RWPE2 (cell line): ENCODE measurements at regions not wholly inside any gene's neighbourhood (a gene's known extent, or its start where the extent isn't known, plus 50 kb on each side); places are given as distances from the start of the nearest gene placed in this dataset.

Source experiments
- ATAC-seq: fragments of 200-7000 bp; cut with Tn5 transposase; 3 replicates; pipeline ENCODE4 v1.9.1; 2021; ENCODE audit warnings: low read depth
- DNase-seq: peaks from one replicate; pipeline ENCODE4 v3.0.0-alpha.2; 2020; ENCODE audit warnings: low spot score
- H3K27ac ChIP-seq: fragments of 450-650 bp; 2 replicates; pipeline ENCODE4 v1.5.1; 2017; ENCODE audit warnings: mild to moderate bottlenecking; ENCODE audit not compliant: poor library complexity, severe bottlenecking
- H3K27me3 ChIP-seq: fragments of 250-450 bp; sonication (Bioruptor Pico); 2 replicates; pipeline ENCODE4 v1.5.1; 2021; ENCODE audit warnings: mild to moderate bottlenecking, moderate library complexity; ENCODE audit not compliant: insufficient read depth, poor library complexity, severe bottlenecking
- H3K36me3 ChIP-seq: fragments of 250-450 bp; sonication (Bioruptor Pico); 2 replicates; pipeline ENCODE4 v1.5.1; 2020; ENCODE audit warnings: low read depth, mild to moderate bottlenecking, moderate library complexity
- H3K4me1 ChIP-seq: fragments of 250-450 bp; sonication (Bioruptor Pico); 2 replicates; pipeline ENCODE4 v1.5.1; 2021; ENCODE audit warnings: mild to moderate bottlenecking, moderate library complexity; ENCODE audit not compliant: insufficient read depth, poor library complexity, severe bottlenecking
- H3K4me3 ChIP-seq: fragments of 250-450 bp; sonication (Bioruptor Pico); 2 replicates; pipeline ENCODE4 v1.5.1; 2021; ENCODE audit warnings: mild to moderate bottlenecking, moderate library complexity; ENCODE audit not compliant: severe bottlenecking
- H3K9me3 ChIP-seq: fragments of 250-450 bp; sonication (Bioruptor Pico); 2 replicates; pipeline ENCODE4 v1.5.1; 2021; ENCODE audit warnings: mild to moderate bottlenecking, moderate library complexity; ENCODE audit not compliant: severe bottlenecking
- TF ChIP-seq, protein P1 (sequence below): fragments of 450-650 bp; IDR thresholded peaks from one replicate; pipeline ENCODE4 v1.5.1; 2017; ENCODE audit warnings: mild to moderate bottlenecking, moderate library complexity; ENCODE audit not compliant: poor library complexity, severe bottlenecking

DNA sequence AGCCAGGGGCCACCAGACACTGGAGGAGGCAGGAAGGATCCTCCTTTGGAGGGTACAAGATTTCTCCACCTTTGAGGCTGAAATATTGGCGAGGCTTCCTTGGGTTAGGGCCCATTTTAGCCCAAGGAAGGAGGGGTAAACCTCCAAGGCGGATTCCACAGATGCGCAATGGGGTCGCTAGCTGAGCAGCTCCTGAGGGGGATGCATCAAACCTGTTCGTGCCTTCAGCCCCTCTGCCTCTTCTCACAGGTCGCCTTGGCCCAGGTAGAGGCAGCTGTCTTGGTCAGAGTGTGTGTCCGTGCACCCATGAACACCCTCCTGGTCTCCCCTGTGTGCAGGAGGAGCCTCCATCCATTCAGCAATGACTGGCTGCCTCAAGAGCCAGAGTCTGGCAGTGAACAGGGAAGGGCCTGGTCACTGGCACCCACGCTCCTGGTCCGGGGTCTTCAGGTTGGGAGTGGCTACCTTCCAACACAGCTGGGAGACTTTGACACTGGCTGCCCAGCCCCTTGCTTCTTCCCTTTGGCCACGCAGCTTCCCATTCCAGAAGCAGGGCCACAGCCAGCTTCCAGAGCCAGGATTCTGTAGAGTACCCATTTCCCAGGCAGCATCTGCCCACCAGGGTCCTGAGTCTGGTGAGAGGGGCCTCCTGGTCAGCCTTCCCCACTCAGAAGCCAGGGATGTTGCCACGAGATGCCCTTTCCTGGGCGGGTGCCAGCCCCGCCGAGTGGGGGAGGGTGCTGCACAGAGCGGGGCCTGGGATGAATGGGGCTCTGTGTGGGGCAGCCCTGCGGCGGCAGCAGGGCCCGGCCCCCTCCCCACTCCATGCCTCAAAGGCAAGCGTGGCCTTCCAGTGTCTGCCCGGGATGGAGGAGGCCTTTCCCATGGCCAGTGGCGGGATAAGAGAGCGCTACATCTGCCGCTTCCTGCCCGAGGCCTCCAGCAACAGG lies 95.8 kb upstream of the GPC1 start:
- Histone ChIP-seq H3K4me3 (no peak overlapping the region), H3K9me3 (no peaks in the 10 kb centered on the region), H3K4me1 (no peaks in the 10 kb centered on the region), H3K27me3 (no peaks in the 10 kb centered on the region), H3K27ac (no peak overlapping the region), H3K36me3 (no peaks in the 10 kb centered on the region)
- TF ChIP-seq, protein P1, sequence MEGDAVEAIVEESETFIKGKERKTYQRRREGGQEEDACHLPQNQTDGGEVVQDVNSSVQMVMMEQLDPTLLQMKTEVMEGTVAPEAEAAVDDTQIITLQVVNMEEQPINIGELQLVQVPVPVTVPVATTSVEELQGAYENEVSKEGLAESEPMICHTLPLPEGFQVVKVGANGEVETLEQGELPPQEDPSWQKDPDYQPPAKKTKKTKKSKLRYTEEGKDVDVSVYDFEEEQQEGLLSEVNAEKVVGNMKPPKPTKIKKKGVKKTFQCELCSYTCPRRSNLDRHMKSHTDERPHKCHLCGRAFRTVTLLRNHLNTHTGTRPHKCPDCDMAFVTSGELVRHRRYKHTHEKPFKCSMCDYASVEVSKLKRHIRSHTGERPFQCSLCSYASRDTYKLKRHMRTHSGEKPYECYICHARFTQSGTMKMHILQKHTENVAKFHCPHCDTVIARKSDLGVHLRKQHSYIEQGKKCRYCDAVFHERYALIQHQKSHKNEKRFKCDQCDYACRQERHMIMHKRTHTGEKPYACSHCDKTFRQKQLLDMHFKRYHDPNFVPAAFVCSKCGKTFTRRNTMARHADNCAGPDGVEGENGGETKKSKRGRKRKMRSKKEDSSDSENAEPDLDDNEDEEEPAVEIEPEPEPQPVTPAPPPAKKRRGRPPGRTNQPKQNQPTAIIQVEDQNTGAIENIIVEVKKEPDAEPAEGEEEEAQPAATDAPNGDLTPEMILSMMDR, result no peak
- ATAC-seq (no peak), DNase-seq (no peak)

DNA sequence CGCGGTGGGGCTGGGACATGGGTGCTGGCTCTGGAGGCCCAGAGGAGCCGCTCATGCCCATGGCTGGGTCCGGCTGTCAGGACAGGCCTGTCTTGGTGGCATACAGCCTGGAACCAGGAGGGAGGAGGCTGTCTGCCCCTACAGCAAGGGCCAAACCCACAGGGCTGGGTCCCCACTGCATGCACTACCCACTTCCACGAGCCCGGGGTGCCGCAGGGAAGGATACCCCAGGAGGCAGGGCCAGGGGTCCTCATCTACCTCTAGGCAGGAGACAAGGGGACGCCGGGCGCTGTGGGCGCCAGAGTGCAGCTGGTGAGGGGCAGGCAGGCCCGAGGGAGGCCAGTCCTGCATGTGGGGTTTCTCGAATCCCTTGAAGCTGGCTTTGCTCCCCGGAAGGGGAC lies 95.1 kb upstream of the GPC1 start:
- H3K9me3 ChIP-seq, result no peaks in the 10 kb centered on the region
- no peaks in the 10 kb centered on the region for H3K4me1 ChIP-seq
- no peak overlapping the region for H3K4me3 ChIP-seq
- no peaks in the 10 kb centered on the region for H3K36me3 ChIP-seq
- TF ChIP-seq, protein P1, result no peak
- no peak overlapping the region for H3K27ac ChIP-seq
- DNase-seq (no peak), ATAC-seq (no peak)
- no peaks in the 10 kb centered on the region for H3K27me3 ChIP-seq

DNA sequence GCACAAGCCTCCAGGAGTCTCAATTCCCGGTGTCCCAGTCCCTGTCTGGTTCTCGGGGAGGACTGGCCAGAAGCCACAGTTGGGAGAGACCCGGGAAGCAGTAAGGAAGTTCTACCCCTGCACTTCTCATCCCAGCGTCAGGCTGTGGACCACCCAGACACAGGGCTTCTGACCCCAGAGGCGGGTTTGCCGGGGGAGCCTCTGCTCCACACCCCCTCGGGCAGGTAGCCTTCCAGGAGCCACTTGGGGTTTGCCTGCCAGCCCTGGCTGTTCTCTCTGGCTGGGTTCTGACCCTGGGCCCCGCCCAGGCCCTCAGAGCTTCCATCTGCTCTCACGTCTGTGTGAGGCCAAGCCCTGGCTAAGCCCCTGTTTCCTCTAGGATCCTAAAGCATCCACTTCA lies 94.4 kb upstream of the GPC1 start:
- DNase-seq, result no peak
- Histone ChIP-seq H3K9me3 (no peaks in the 10 kb centered on the region), H3K27ac (no peak overlapping the region), H3K27me3 (no peaks in the 10 kb centered on the region), H3K36me3 (no peaks in the 10 kb centered on the region), H3K4me1 (no peaks in the 10 kb centered on the region), H3K4me3 (no peak overlapping the region)
- ATAC-seq, result no peak
- TF ChIP-seq, protein P1, result no peak

DNA sequence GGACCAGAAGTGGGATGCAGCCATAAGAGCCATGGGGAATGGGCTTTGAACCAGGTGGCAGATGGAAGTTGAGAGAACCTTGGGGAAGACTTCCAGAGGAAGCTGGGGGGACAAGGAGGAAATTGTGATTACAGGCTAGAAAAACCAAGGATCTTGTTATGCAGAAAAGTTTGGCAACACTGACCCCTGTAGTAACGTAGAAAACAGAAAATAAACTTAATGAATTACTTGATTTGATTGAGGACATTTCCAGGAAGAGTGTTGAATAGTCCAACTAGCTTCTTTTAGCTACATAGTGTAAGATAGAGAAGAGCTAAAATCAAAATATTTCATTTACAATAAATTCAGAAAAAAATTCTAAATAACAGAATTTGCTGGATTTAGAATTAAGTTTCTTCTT lies 91.9 kb upstream of the GPC1 start:
- DNase-seq, result no peak
- TF ChIP-seq, protein P1, result no peak
- Histone ChIP-seq H3K27me3 (no peaks in the 10 kb centered on the region), H3K9me3 (no peaks in the 10 kb centered on the region), H3K4me1 (no peaks in the 10 kb centered on the region), H3K27ac (no peak overlapping the region), H3K36me3 (no peaks in the 10 kb centered on the region), H3K4me3 (no peak overlapping the region)
- no peak for ATAC-seq

DNA sequence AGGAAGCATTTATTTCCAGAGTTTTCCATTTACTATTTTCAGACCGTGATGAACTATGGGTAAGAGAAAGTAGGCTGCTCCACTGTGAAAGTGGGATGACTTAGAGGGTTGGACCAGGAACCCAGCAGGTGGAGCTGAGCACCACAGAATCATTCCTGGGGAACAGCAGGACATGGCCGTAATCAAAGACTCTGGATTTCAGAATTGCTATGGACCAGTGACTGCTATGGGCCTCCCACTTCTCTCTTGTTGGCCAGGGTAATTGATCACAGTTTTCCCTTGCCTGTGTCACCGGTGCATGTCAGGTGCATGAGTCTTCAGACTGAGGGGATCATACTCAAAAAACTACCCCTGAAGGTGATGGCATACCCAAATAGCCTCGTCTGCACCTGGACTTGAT lies 90.6 kb upstream of the GPC1 start:
- no peaks in the 10 kb centered on the region for H3K9me3 ChIP-seq
- ATAC-seq (no peak), DNase-seq (no peak)
- H3K27ac ChIP-seq, result no peak overlapping the region
- no peaks in the 10 kb centered on the region for H3K27me3 ChIP-seq
- no peak overlapping the region for H3K4me3 ChIP-seq
- TF ChIP-seq, protein P1, result no peak
- H3K36me3 ChIP-seq, result no peaks in the 10 kb centered on the region
- H3K4me1 ChIP-seq, result no peaks in the 10 kb centered on the region
